ENCODE measurements at regions not wholly inside any gene's neighbourhood (a gene's known extent, or its start where the extent isn't known, plus 50 kb on each side); places are given as distances from the start of the nearest gene placed in this dataset.

- no peaks in the 10 kb centered on the region for H3K79me2 ChIP-seq (ENCODE audit: control insufficient read depth in 1 of 2, insufficient read depth in 2 of 2, low read length in 2 of 2)
- H3K36me3 ChIP-seq (ENCODE audit: control insufficient read depth in 2 of 4, insufficient read depth in 4 of 4, low read length in 3 of 4): no peaks in the 10 kb centered on the region
- H3K23me2 ChIP-seq (ENCODE audit: low read depth, low read length): no peaks in the 10 kb centered on the region
- no peaks in the 10 kb centered on the region for H3K4me1 ChIP-seq (replicated peaks in 1 of 4; ENCODE audit: control insufficient read depth in 3 of 4, insufficient read depth in 4 of 4, low read length in 3 of 4)
- H2AFZ ChIP-seq (ENCODE audit: low read length): no peak overlapping the region
- no peak overlapping the region for H2BK20ac ChIP-seq (ENCODE audit: low read length)
- no peak overlapping the region for H3K27ac ChIP-seq (ENCODE audit: low read depth, low read length)
- POLR2A ChIA-PET (ENCODE audit: partially characterized antibody): no interaction called here
- H2BK12ac ChIP-seq (ENCODE audit: low read depth, low read length): no peak overlapping the region
- no peak overlapping the region for H4K8ac ChIP-seq (ENCODE audit: extremely low read depth, insufficient read depth, low read length)
- H3K14ac ChIP-seq (ENCODE audit: insufficient read length): no peak overlapping the region
- no peak overlapping the region for H4K91ac ChIP-seq (replicated peaks; ENCODE audit: insufficient read length, low read length)
- no peak overlapping the region for H2AK5ac ChIP-seq (ENCODE audit: low read depth, low read length)
- H3K18ac ChIP-seq (ENCODE audit: extremely low read depth, low read length): no peak overlapping the region
- no peak overlapping the region for H2BK5ac ChIP-seq (ENCODE audit: low read depth, low read length)
- no peak overlapping the region for H2BK120ac ChIP-seq (replicated peaks; ENCODE audit: low read depth, low read length)
- CTCF ChIA-PET (ENCODE audit: partially characterized antibody): no interaction called here
- no peaks in the 10 kb centered on the region for H3K9me3 ChIP-seq (ENCODE audit: insufficient read depth in 2 of 2, low read depth in 1 of 2, low read length in 1 of 2)
- no peak overlapping the region for H2BK15ac ChIP-seq (ENCODE audit: low read length)
- no peak overlapping the region for H3K4me3 ChIP-seq (ENCODE audit: extremely low read depth in 1 of 4, insufficient read depth in 2 of 4, low read depth in 3 of 4, low read length in 4 of 4)
- FAIRE-seq: no peak
- no peaks in the 10 kb centered on the region for H3K27me3 ChIP-seq (replicated peaks in 1 of 4; ENCODE audit: control insufficient read depth in 3 of 4, extremely low read depth in 1 of 4, insufficient read depth in 3 of 4, low read length in 3 of 4)
- H4K20me1 ChIP-seq (replicated peaks in 1 of 2; ENCODE audit: control insufficient read depth in 1 of 2, insufficient read depth in 2 of 2, low read length in 2 of 2): no peaks in the 10 kb centered on the region
- WGBS, 2 experiments (ENCODE audit: extremely low coverage in 1 of 2, insufficient coverage in 1 of 2, insufficient read length in 1 of 2, insufficient replicate concordance in 2 of 2, low coverage in 1 of 2, low lambda C conversion rate in 2 of 2, missing lambda C conversion rate in 1 of 2): 90% methylated on average over 4 of the region's 4 CpGs; no CpG with 5 or more reads in 1 of the 2 experiments
- H3K56ac ChIP-seq (replicated peaks; ENCODE audit: insufficient read length, low read depth, low read length): no peak overlapping the region
- no peak for TF ChIP-seq SIN3A (conservative IDR thresholded peaks at IDR 0.05 in 1 of 2, IDR thresholded peaks at IDR 0.05 in 1 of 2; ENCODE audit: low read depth in 1 of 2, low read length in 2 of 2)
- H3K9ac ChIP-seq (replicated peaks in 1 of 4; ENCODE audit: extremely low read depth in 1 of 4, low read depth in 3 of 4, low read length in 3 of 4): no peak overlapping the region
- H3K4me2 ChIP-seq (ENCODE audit: insufficient read depth in 1 of 2, low read depth in 2 of 2, low read length in 2 of 2): no peak overlapping the region
- no peak overlapping the region for H3K4ac ChIP-seq (replicated peaks; ENCODE audit: insufficient read length, low read depth, low read length)
- H3K23ac ChIP-seq (ENCODE audit: insufficient read length): no peak overlapping the region
- no peaks in the 10 kb centered on the region for H3K79me1 ChIP-seq (ENCODE audit: low read depth, low read length)
- no peak for DNase-seq (ENCODE audit: low read depth in 1 of 2, low spot score in 2 of 2)
- no peak overlapping the region for H4K5ac ChIP-seq (ENCODE audit: insufficient read length, low read depth, low read length)
These were observed 1080.2 kb upstream of the AUTS2 start for GRCh38 chr7:68518060-68518459.

Data from H1 (cell line).